ENCODE measurements at regions not wholly inside any gene's neighbourhood (a gene's known extent, or its start where the extent isn't known, plus 50 kb on each side); places are given as distances from the start of the nearest gene placed in this dataset.

DNA sequence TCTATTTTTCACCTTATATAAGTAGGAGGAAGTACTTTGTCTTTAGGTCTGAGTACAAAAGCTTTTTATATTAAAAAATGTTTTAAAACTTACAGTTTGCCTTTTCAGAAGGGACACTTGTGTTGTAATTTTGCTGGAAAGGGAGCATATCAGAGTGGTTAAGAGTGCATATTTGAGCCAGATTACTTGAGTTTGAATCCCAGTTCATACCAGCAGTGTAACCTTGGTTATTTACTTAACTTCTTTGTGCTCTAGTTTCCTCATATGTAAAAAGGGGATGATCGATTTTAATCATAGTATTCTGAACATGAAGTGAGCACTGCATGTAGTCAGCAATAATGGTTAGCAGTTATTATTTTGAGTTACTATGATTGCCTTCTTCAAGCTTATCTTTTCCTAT, 78.3 kb upstream of the SLC4A4 start (continued):
- TF ChIP-seq EP300 (IDR thresholded peaks at IDR 0.05; ENCODE audit: borderline replicate concordance in 1 of 2, low read depth in 2 of 2, low read length in 2 of 2) (no peak), TCF12 (IDR thresholded peaks at IDR 0.05; ENCODE audit: low read depth, low read length) (no peak), RBBP5 (IDR thresholded peaks at IDR 0.05; ENCODE audit: borderline replicate concordance, low read depth, low read length) (no peak), CTBP2 (IDR thresholded peaks at IDR 0.05; ENCODE audit: borderline replicate concordance, insufficient read depth, insufficient read length, low read length) (no peak), SIX5 (IDR thresholded peaks at IDR 0.05; ENCODE audit: low read depth, low read length) (no peak), BACH1 (IDR thresholded peaks at IDR 0.05; ENCODE audit: low read length) (no peak), USF2 (IDR thresholded peaks at IDR 0.05; ENCODE audit: low read length) (no peak), YY1 (IDR thresholded peaks at IDR 0.05; ENCODE audit: low read depth, low read length) (no peak), KDM5A (IDR thresholded peaks at IDR 0.05; ENCODE audit: low read length) (no peak), NRF1 (IDR thresholded peaks at IDR 0.05; ENCODE audit: low read depth, low read length) (no peak), SIN3A (conservative IDR thresholded peaks at IDR 0.05 in 1 of 2, IDR thresholded peaks at IDR 0.05 in 1 of 2; ENCODE audit: low read depth in 1 of 2, low read length in 2 of 2) (no peak), HDAC6 (IDR thresholded peaks at IDR 0.05; ENCODE audit: low read depth, low read length) (no peak), JUN (IDR thresholded peaks at IDR 0.05; ENCODE audit: low read depth, low read length) (no peak), CEBPB (IDR thresholded peaks at IDR 0.05; ENCODE audit: low read depth, low read length) (no peak), GABPA (IDR thresholded peaks at IDR 0.05; ENCODE audit: borderline replicate concordance, insufficient read depth, low read length) (no peak)
- TF ChIP-seq, protein P1, sequence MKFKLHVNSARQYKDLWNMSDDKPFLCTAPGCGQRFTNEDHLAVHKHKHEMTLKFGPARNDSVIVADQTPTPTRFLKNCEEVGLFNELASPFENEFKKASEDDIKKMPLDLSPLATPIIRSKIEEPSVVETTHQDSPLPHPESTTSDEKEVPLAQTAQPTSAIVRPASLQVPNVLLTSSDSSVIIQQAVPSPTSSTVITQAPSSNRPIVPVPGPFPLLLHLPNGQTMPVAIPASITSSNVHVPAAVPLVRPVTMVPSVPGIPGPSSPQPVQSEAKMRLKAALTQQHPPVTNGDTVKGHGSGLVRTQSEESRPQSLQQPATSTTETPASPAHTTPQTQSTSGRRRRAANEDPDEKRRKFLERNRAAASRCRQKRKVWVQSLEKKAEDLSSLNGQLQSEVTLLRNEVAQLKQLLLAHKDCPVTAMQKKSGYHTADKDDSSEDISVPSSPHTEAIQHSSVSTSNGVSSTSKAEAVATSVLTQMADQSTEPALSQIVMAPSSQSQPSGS (IDR thresholded peaks at IDR 0.05; ENCODE audit: low read length): no peak
- TF ChIP-seq, protein P2, sequence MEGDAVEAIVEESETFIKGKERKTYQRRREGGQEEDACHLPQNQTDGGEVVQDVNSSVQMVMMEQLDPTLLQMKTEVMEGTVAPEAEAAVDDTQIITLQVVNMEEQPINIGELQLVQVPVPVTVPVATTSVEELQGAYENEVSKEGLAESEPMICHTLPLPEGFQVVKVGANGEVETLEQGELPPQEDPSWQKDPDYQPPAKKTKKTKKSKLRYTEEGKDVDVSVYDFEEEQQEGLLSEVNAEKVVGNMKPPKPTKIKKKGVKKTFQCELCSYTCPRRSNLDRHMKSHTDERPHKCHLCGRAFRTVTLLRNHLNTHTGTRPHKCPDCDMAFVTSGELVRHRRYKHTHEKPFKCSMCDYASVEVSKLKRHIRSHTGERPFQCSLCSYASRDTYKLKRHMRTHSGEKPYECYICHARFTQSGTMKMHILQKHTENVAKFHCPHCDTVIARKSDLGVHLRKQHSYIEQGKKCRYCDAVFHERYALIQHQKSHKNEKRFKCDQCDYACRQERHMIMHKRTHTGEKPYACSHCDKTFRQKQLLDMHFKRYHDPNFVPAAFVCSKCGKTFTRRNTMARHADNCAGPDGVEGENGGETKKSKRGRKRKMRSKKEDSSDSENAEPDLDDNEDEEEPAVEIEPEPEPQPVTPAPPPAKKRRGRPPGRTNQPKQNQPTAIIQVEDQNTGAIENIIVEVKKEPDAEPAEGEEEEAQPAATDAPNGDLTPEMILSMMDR (IDR thresholded peaks at IDR 0.05; ENCODE audit: control extremely low read depth in 1 of 3, insufficient read depth in 1 of 3, low read depth in 1 of 3, low read length in 3 of 3): no peak
- TF ChIP-seq, protein P3, sequence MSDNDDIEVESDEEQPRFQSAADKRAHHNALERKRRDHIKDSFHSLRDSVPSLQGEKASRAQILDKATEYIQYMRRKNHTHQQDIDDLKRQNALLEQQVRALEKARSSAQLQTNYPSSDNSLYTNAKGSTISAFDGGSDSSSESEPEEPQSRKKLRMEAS (IDR thresholded peaks at IDR 0.05): no peak
